ENCODE measurements at regions not wholly inside any gene's neighbourhood (a gene's known extent, or its start where the extent isn't known, plus 50 kb on each side); places are given as distances from the start of the nearest gene placed in this dataset.
"Not testable (repeated sequence)": the region's sequence is repeated elsewhere in the genome, so short reads cannot be mapped to it uniquely, and the experiment has no call there.

- no peak for ATAC-seq (ENCODE audit: poor library complexity)
- intact Hi-C loops (cut with DNase I) = no loop called here
- no peak for DNase-seq
Observed at GRCh38 chr13:54226876-54227275, 1198.3 kb downstream of the OLFM4 start.

GRCh38 chr13:54232700-54233099, 1204.1 kb downstream of the OLFM4 start:
- no peak for ATAC-seq (ENCODE audit: poor library complexity)
- DNase-seq = no peak
- intact Hi-C loops (cut with DNase I) = no loop called here

- no peak for ATAC-seq (ENCODE audit: poor library complexity)
- intact Hi-C loops (cut with DNase I) = no loop called here
Observed at GRCh38 chr13:54234607-54235006, 1206.0 kb downstream of the OLFM4 start.

GRCh38 chr13:54241719-54242118, 1213.1 kb downstream of the OLFM4 start:
- intact Hi-C loops (cut with DNase I) = no loop called here
- DNase-seq = no peak
- ATAC-seq (ENCODE audit: poor library complexity) = no peak

More at GRCh38 chr13:54234607-54235006, 1206.0 kb downstream of the OLFM4 start:
- no peak for DNase-seq

- intact Hi-C loops (cut with DNase I) = no loop called here
- no peak for ATAC-seq (ENCODE audit: poor library complexity)
Observed at GRCh38 chr13:54248306-54248705, 1219.7 kb downstream of the OLFM4 start.

GRCh38 chr13:54261856-54262255, 1233.2 kb downstream of the OLFM4 start:
- DNase-seq (no peak), ATAC-seq (ENCODE audit: poor library complexity) (no peak)
- intact Hi-C loops (cut with DNase I) = no loop called here

More at GRCh38 chr13:54248306-54248705, 1219.7 kb downstream of the OLFM4 start:
- no peak for DNase-seq

- intact Hi-C loops (cut with DNase I) = no loop called here
- no peak for DNase-seq
- no peak for ATAC-seq (ENCODE audit: poor library complexity)
Observed at GRCh38 chr13:54263868-54264267, 1235.3 kb downstream of the OLFM4 start.

- intact Hi-C loops (cut with DNase I); ATAC-seq (ENCODE audit: poor library complexity); DNase-seq: not testable (repeated sequence)
Observed at GRCh38 chr13:54267253-54267668, 1238.6 kb downstream of the OLFM4 start.

GRCh38 chr13:54268013-54268695, 1239.5 kb downstream of the OLFM4 start:
- ATAC-seq (ENCODE audit: poor library complexity); DNase-seq; intact Hi-C loops (cut with DNase I): not testable (repeated sequence)

GRCh38 chr13:54287062-54287764, 1258.6 kb downstream of the OLFM4 start:
- intact Hi-C loops (cut with DNase I) = no loop called here
- ATAC-seq (ENCODE audit: poor library complexity) (no peak), DNase-seq (no peak)

- ATAC-seq (ENCODE audit: poor library complexity) = no peak
- DNase-seq = no peak
- intact Hi-C loops (cut with DNase I) = no loop called here
Observed at GRCh38 chr13:54301085-54301484, 1272.5 kb downstream of the OLFM4 start.

- no peak for ATAC-seq (ENCODE audit: poor library complexity)
- no peak for DNase-seq
Observed at GRCh38 chr13:54305377-54305776, 1276.8 kb downstream of the OLFM4 start.

GRCh38 chr13:54312885-54313284, 1284.3 kb downstream of the OLFM4 start:
- DNase-seq = no peak
- intact Hi-C loops (cut with DNase I) = no loop called here

More at GRCh38 chr13:54305377-54305776, 1276.8 kb downstream of the OLFM4 start:
- intact Hi-C loops (cut with DNase I) = no loop called here

GRCh38 chr13:54317722-54318121, 1289.1 kb downstream of the OLFM4 start:
- intact Hi-C loops (cut with DNase I) = no loop called here
- ATAC-seq (ENCODE audit: poor library complexity) (no peak), DNase-seq (no peak)

More at GRCh38 chr13:54312885-54313284, 1284.3 kb downstream of the OLFM4 start:
- ATAC-seq (ENCODE audit: poor library complexity) = no peak

- DNase-seq (no peak), ATAC-seq (ENCODE audit: poor library complexity) (no peak)
- intact Hi-C loops (cut with DNase I) = no loop called here
Observed at GRCh38 chr13:54337540-54337939, 1308.9 kb downstream of the OLFM4 start.

- ATAC-seq (ENCODE audit: poor library complexity) (no peak), DNase-seq (no peak)
- intact Hi-C loops (cut with DNase I) = no loop called here
Observed at GRCh38 chr13:54347531-54347930, 1318.9 kb downstream of the OLFM4 start.

- no peak for ATAC-seq (ENCODE audit: poor library complexity)
- DNase-seq = no peak
- intact Hi-C loops (cut with DNase I) = no loop called here
Observed at GRCh38 chr13:54356209-54356608, 1327.6 kb downstream of the OLFM4 start.

- DNase-seq (no peak), ATAC-seq (ENCODE audit: poor library complexity) (no peak)
- intact Hi-C loops (cut with DNase I) = no loop called here
Observed at GRCh38 chr13:54356849-54357248, 1328.2 kb downstream of the OLFM4 start.

GRCh38 chr13:54357284-54357933, 1328.8 kb downstream of the OLFM4 start:
- ATAC-seq (ENCODE audit: poor library complexity) (no peak), DNase-seq (no peak)
- intact Hi-C loops (cut with DNase I) = no loop called here

GRCh38 chr13:54361460-54361859, 1332.8 kb downstream of the OLFM4 start:
- intact Hi-C loops (cut with DNase I) = no loop called here
- ATAC-seq (ENCODE audit: poor library complexity) (no peak), DNase-seq (no peak)
